HG03135 (cell line): ENCODE measurements at regions not wholly inside any gene's neighbourhood (a gene's known extent, or its start where the extent isn't known, plus 50 kb on each side); places are given as distances from the start of the nearest gene placed in this dataset.

ENCODE experiments used
- ATAC-seq: cut with Tn5 transposase; IDR thresholded peaks from one replicate; pipeline ENCODE4 v1.9.1; 2021; ENCODE audit warnings: mild to moderate bottlenecking, moderate library complexity; ENCODE audit not compliant: unreplicated experiment

DNA sequence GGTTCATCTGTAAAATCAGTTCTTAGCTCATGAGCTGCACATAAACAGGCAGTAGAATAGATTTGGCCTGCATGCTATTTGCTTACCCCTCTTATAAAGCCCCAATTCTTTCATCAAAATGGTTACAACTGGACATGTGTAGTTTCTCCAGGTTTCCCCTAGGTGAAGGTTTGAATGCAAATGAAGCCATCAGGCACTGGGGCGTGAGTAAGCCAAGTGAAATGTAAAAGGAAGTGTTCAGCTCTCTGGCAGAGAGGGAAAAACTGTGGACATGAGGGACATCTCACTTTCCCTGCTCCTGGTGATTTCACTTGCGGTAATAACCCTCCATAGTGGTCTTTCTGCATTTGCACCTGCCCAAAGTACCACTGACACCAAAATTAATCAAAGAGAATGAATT is 1402.3 kb upstream of the LRRTM1 start:
- ATAC-seq: no peak

DNA sequence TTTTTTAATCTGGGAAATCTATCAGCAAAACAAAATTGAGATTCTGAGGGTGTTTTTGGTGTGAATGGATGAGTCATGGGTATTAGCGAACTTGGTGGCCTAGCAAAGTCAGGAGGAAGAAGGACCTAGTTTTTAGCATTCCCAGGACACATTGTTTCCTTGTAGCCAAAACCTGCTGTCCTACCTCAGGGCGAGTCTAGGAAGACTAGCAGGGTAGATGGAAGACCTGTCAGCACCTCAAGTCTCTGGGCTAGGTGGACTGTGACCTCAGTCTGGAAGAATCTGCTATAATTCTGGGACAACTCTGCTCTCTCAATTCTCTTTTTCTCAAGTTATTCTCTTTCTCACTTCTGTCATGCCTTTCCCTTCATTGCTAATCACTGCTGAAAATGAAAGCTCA is 1399.3 kb upstream of the LRRTM1 start:
- ATAC-seq: no peak

DNA sequence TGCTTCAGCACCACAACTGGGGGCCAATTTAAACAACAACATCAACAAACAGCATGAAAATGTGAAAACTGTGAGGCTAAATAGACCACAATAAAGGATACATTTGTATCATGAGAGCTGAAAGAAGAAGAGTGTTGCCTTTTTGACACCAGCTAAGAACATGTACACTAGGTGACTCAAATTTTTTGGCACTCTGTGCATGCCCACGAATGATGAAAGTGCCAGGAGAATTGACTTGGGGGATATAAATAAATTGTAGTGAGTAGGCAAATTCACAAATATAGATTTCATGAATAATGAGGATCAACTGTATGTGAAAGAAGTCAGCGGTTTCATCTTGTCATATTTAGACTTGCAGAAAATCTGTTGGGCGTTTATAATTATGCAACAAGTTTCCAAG is 1388.0 kb upstream of the LRRTM1 start:
- no peak for ATAC-seq

DNA sequence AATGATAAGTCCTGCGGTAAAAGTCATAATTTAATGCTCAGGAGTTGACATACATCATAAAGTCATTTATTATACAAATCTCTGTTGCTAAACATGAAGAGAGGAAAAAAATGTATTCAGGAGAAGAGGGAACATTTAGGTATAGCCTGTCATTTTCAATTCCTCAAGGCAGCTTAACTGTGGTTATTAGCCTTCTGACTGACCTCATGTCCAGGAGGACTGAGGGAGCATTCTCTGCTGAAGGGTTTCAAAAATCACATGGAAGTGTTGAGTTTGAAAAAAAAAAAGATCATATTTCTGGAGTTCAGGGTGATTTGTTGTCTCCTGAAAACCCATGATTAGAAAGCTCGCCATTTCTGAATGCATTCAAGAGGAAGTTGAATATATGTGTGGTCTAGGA is 1371.1 kb upstream of the LRRTM1 start:
- ATAC-seq: no peak

DNA sequence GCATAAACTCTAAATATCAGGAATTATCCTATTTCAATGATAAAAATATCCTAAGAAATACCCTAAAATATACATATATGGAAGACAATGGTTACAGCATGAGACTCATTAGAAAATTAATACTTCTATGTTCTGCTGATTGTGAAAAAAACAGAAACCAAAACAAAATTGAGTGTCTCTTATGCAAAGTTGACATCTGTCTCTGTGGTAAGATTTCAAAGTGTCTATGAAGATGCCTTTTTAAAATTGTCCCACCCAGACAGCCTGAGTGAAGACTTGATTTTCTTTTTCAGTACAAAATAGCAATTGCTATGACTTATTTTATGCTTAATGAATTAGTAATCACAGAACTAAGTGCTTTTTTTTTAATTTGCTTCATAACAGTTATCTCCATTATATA is 1368.4 kb upstream of the LRRTM1 start:
- no peak for ATAC-seq

DNA sequence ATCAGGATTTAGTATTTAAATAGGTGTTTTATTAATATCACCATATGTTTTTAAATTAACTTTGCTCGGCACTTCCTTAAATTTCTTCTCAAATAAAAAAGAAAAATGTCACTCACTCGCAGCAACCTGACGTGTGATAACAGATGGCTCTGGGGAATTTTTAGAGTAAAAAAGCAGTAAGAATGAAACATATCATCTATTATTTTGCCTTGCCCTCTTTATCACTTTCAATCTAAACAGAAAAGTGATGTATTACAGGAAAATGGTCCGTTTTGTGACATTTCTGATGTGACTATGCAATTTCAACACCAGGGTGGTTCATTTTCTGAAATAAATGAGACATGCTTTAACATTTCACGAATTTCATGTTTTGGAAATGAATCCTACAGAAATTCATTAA is 1368.0 kb upstream of the LRRTM1 start:
- no peak for ATAC-seq

DNA sequence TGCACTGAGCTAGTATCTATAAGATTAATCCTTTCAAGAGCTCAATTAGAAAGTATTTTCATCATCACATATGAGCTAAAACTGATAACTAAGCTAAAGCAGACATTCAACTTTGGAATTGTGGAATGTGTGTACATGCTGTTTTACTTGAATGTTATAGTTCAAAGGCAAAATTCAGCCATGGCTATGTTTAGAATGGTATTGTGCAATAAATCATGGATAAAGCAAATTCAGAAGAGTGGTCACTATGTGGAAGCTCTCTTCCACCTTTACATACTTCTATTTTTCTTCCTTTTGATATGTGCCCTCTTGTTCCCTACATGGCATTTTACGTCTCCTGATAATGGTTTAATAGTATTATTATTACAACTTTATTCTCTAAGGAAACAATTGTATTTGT is 1366.3 kb upstream of the LRRTM1 start:
- ATAC-seq: no peak

DNA sequence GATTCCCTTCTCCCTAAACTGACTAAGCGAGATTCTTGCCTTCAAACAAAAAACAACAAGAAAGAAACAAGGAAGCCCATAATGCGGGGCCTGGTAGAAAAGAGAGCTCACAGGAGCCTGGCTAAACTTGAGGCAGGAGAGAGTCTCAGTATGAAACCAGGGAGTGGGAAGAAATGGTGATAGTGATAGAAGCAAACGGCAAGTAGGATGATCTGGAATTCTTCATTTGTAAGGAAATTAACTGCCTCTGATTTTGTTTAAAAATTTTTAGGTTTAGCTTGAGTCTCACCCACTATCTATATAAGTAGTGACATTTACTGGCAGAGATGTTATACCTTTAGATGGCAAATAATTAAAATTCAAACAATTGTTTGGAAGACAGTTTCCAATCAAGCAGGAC is 1356.5 kb upstream of the LRRTM1 start:
- ATAC-seq: no peak

DNA sequence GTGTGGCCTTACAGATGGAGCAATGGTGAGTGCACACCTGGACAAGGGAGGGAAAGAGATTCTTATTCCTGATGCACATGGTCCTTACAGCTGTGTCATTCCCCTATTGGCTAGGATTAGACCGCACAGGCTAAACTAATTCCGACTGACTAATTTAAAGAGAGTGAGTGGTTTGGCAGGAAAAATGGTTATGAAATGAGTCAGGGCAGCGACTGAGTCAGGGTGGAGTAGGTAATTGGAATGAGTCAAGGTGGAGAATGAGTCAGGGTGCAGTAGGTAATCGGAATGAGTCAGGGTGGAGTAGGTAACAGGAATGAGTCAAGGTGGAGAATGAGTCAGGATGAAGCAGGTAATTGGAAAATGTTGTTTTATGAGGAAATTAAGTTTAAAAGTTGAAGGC is 1353.7 kb upstream of the LRRTM1 start:
- no peak for ATAC-seq

DNA sequence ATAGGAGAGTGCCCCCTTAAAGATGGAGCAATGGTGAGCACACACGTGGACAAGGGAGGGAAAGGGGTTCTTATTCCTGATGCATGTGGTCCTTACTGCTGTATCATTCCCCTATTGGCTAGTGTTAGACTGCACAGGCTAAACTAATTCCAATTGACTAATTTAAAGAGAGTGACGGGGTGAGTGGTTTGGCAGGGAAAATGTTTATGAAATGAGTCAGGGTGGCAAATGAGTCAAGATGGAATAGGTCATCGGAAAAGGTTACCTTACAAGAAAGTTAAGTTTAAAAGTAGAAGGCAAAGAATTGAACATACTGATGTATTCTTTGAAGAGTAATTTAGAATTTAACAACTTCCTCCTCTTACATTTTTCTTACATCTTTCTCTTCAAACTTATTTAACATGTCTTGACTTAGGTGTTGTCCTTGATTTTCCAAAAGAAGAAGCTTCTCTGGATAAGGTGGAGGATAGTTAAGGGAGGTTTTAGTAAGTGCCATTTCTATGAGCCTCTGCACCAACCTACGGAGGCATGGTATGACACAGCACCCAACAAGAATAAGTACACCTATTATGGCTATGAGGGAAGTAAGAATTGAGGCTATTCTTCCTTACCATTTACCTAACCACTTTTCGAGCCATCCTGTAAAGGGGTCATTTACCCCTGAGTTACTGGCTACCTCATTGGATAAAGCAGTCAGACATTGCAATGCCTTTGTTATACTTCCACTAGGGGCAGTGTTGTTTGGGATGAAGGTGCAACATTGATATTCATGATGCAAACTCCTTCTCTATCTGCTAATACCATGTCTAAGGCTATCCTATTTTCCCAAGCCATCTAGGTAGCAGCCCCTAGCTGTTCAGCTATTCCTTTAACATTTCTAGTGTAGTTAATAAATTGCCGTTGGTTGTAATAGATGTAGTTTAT is 1345.8 kb upstream of the LRRTM1 start:
- ATAC-seq: no peak

DNA sequence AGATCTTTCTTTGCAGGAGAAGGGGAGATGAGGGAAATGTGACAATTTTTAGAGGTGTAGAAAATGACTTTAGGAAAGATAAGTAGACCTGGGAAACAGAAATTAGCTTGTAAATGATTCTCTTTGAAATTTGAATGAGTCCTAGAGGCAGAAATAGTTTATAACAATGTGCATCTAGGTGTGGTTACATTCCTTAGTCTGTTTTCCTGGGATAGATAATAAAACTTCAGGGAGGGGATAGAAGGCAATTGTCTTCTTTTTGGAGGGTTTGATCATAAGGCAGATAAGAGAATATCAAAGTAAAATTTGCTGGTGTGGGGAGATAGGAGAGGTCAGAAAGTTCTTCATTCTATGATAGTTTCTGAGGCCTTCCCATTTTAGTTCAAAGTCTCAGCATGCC is 1344.3 kb upstream of the LRRTM1 start:
- no peak for ATAC-seq

DNA sequence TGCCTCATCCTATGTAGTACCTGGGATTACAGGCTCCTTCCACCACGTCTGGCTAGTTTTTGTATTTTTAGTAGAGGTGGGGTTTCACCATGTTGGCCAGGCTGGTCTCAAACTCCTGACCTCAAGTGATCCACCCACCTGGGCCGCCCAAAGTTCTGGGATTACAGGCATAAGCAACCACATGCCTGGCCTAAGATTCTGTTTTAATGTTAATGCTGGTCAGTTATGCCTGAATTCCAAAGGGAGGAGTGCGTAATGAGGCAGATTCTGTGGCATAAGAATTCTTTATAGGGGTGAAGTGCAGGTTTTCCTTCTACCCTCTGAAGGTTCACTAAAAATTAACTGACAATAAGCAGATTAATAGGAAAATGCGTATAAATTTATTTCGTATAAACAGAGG is 1343.8 kb upstream of the LRRTM1 start:
- no peak for ATAC-seq

DNA sequence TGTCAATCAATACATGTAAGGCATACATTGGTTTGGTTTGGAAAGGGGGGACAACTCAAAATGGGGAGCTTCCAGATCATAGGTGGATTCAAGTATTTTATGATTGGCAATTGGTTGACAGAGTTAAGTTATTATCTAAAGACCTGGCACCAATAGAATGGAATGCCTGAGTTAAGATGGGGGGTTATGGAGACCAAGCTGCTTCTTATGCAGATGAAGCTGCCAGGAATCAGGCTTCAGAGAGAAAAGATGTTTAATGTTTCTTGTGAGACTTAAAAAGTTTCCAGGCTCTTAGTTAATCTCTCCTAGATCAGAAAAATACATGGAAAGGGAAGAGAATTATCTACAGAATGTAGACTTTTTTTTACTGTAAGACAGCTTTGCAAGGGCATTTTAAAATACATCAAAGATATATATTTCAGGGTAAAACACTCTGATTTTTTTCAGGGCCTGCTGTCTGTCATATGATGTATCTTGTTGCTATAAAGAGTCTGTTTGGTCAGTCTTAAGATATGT is 1343.2 kb upstream of the LRRTM1 start:
- no peak for ATAC-seq

DNA sequence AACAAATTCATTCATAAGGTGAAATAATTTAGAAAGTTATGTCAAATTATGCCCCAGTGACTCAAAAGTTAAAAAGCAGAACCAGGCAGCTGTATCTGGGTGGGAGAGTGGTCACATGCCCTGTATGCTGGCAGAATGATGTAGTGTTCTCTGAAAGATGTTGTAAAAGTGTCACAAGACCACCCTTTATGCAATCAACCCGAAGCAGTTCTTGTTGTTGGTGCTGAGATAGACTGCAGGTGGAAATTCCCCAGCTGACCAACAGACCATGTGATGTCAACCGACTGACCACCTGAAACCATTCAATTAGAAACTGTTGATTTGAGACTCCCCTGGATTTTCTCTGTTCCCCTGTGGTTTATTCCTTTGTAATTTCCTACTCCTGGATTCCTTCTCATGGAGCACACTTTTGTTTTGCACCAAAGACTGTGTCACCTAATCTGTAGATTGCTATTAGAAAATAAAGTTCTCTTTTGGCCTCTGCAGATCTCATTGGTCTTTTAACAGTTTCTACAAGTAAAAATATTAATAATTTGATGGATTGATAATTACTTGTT is 1341.3 kb upstream of the LRRTM1 start:
- ATAC-seq: no peak

DNA sequence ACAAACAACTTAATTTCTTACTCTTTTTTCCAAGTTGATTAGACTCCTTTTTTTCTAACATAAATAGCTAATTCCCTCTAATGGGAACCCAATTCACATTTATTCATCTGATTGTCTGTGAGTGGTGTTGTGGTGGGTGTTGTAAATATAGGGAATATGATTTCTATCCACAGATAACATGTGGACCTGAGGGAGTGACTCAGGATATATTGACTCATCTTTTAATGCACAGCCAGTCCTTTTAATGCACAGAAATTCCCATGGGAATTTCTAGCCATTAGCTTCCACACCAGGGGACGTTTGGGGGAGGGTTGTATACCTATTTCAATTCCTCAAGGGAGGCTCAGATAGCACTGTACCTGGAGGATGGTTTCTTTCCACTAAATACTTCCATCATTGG is 1339.6 kb upstream of the LRRTM1 start:
- ATAC-seq: no peak

DNA sequence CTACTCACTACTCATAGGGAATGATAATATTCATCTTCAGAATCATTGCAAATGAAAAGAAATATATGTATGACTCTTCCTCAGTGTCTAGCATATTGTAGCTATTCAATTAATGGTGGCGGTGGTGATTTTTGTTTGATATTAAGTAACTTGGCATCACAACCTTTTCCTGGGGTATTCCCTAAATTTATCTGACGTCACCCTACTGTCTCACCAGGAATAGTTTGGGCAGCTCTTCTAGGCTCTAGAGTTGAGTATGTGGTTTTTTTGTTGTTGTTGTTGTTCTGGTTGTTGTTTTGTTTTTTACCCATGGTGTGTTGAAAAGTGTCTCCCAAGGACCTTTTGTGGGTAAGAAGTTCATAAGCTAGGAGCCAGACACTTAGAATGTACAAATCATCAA is 1320.3 kb upstream of the LRRTM1 start:
- ATAC-seq: no peak

DNA sequence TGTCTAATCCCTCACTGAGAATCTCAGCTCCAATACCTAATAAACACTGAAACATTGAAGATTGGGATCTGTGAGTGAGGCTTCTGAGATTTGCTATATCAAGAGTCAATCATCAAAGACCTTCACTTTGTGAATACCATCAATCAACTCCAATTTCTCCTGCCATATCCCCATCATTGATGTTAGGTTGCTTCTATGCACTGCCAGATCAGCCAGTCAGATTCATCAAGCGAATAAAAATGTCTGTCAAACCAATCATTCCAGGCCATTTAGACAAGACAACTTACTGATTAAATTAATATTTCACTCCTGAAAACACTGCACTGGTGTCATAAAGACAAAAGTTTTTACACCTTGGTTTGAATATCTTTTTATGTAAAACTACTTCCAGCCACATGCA is 1295.5 kb upstream of the LRRTM1 start:
- no peak for ATAC-seq

DNA sequence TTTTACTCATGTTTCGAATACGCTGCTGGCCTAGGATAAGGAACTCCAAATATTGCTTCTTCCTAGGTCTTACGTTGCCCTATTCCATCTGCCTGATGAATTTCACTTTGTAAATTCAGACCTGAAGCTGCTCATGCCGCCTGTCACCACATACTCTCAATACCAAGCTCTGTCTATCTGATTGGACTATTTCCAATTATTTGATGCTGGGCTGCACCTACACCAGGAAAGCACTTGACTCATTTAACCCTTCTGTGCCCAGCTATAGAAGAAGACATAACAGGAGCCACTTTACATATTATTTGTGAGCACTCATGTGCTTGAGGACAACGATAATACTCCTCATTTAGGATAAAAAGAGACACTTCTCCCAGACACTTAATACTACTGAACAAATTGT is 1293.9 kb upstream of the LRRTM1 start:
- no peak for ATAC-seq

DNA sequence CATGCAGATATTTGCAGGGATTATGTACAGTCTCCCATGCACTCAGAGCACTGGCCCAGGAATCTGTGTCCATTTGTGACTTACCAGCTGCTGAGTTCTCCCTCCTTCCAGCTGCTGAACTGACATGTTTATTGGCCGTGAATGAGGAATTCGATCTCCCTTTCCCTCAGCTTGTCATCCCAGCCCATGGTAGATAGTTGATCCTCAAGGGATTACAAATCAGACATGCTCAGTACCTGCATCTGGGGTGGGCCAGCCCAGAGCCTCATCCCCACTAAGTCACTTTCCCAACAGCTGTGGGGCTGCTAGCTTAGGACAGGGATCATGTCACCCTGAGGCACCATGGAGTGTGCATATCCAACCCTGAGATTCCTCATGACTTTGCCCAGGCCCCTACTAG is 1284.9 kb upstream of the LRRTM1 start:
- ATAC-seq: no peak

DNA sequence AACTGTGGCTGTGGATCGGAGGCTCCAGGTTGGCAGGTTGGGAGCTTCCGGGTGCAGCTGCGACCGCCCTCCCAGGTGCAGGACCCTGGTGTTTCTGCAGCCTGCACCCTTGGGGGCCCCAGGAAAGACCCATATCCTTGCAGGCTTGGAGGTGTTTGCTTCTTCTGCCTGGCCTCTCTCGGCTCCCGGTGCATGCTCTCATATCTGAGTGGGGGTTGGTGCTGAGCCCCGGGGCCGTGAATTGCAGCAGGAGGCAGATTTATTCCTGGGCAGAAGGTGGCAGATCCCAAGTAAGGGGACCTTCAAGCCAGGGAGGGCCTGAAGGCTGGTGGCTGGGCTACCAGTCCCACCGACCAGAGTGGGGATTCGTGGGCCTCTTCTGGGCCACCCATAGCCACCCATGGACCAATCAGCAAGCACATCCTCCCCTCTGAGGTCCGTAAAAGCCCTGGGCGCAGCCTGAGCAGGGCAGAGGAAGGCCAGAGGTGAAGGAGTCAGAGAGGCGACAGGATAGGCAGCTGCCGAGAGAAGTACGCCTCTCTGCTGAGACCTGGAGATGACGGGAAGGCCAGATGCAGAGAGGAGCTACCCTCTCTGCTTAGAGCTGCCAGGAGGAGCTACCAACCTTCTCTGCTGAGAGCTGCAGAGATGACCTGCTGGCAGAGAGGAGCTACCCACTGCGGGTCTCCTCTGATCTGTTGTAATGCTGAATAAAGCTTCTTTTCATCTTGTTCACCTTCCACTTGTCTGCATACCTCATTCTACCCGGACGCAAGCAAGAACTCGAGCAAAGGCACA is 1279.0 kb upstream of the LRRTM1 start:
- ATAC-seq: no peak

DNA sequence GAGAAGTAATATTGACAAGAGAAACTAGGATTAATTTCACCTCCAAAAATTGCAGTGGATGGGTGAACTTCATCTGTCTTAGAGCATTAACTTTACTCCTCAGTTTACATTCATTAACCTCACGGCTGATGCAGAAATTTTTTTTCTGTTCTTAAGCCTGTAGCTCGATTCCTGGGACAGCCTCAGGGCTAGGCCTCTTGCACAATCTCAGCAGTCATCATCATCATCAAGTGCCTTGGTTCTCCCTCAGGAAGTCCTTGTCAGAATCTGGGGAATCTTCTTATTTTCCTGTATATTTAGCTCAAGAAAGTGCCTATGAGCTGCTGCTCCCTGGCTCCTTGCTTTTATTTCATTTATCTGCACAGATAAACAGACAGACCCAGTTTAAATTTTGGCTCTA is 1272.2 kb upstream of the LRRTM1 start:
- ATAC-seq: no peak
